Neural cell (in vitro differentiated cells): ENCODE measurements at regions not wholly inside any gene's neighbourhood (a gene's known extent, or its start where the extent isn't known, plus 50 kb on each side); places are given as distances from the start of the nearest gene placed in this dataset.

Experiments used
- H2AFZ ChIP-seq: fragments of 200-600, 300-800 bp; sonication (generic), shearing (Covaris generic); 2 replicates; pipeline ENCODE4 v1.6.0; 2014; ENCODE audit warnings: low read depth, mild to moderate bottlenecking, antibody characterized with exemption, low read length, moderate library complexity
- H3F3A ChIP-seq: fragments of 200-600 bp; shearing (Covaris generic); 2 replicates; pipeline ENCODE4 v1.6.1; 2016; ENCODE audit warnings: mild to moderate bottlenecking, moderate library complexity, mixed read lengths, antibody characterized with exemption, low read length; ENCODE audit not compliant: insufficient read depth, poor library complexity, severe bottlenecking
- H3K27ac ChIP-seq: fragments of 200-600, 300-800 bp; sonication (generic), shearing (Covaris generic); 2 replicates; pipeline ENCODE4 v1.5.1; 2014; ENCODE audit warnings: mild to moderate bottlenecking, low read length, moderate library complexity
- H3K27me3 ChIP-seq: fragments of 300-800, 200-600 bp; sonication (generic), shearing (Covaris generic); 2 replicates; pipeline ENCODE4 v1.6.0; 2014; ENCODE audit warnings: mild to moderate bottlenecking, low read depth, low read length, moderate library complexity; ENCODE audit not compliant: insufficient read depth
- H3K36me3 ChIP-seq: fragments of 300-800, 200-600 bp; sonication (generic), shearing (Covaris generic); 2 replicates; pipeline ENCODE4 v1.5.1; 2014; ENCODE audit warnings: mild to moderate bottlenecking, antibody characterized with exemption, low read length, moderate library complexity; ENCODE audit not compliant: insufficient read depth
- H3K4me2 ChIP-seq: fragments of 300-800, 200-600 bp; sonication (generic), shearing (Covaris generic); 2 replicates; pipeline ENCODE4 v1.6.0; 2014; ENCODE audit warnings: mild to moderate bottlenecking, low read length
- H3K4me3 ChIP-seq: fragments of 300-800, 200-600 bp; sonication (generic), shearing (Covaris generic); 2 replicates; pipeline ENCODE4 v1.5.1; 2014; ENCODE audit warnings: mild to moderate bottlenecking, low read length, moderate library complexity
- H3K79me2 ChIP-seq: fragments of 200-600 bp; shearing (Covaris generic); replicated peaks from 2 replicates; pipeline ENCODE4 v1.6.0; 2014; ENCODE audit warnings: mild to moderate bottlenecking, low read length, moderate library complexity; ENCODE audit not compliant: insufficient read depth
- H3K9ac ChIP-seq: fragments of 300-800, 200-600 bp; sonication (generic), shearing (Covaris generic); 2 replicates; pipeline ENCODE4 v1.6.1; 2016; ENCODE audit warnings: mild to moderate bottlenecking, low read length, mixed read lengths
- H3K9me2 ChIP-seq: fragments of 200-600 bp; shearing (Covaris generic); 2 replicates; pipeline ENCODE4 v1.6.1; 2016; ENCODE audit warnings: mild to moderate bottlenecking, low read length, mixed read lengths; ENCODE audit not compliant: insufficient read depth
- H3K9me3 ChIP-seq: fragments of 200-600, 300-800 bp; sonication (generic), shearing (Covaris generic); 2 replicates; pipeline ENCODE4 v1.6.1; 2016; ENCODE audit warnings: mild to moderate bottlenecking, mixed run types, low read length, moderate library complexity, mixed read lengths
- H4K20me1 ChIP-seq: fragments of 200-600 bp; shearing (Covaris generic); 2 replicates; pipeline ENCODE4 v1.6.1; 2016; ENCODE audit warnings: mild to moderate bottlenecking, mixed run types; ENCODE audit not compliant: insufficient read depth
- EP300 ChIP-seq: fragments of 450-650 bp; conservative IDR thresholded peaks from 2 replicates; pipeline ENCODE4 v1.6.1; 2014; ENCODE audit warnings: antibody characterized with exemption, mild to moderate bottlenecking, moderate library complexity; ENCODE audit not compliant: poor library complexity, severe bottlenecking
- EZH2 ChIP-seq: fragments of 200-600, 300-800 bp; shearing (Covaris generic), sonication (generic); IDR thresholded peaks from 2 replicates; pipeline ENCODE4 v1.6.1; 2014; ENCODE audit warnings: antibody characterized with exemption, low read length, borderline replicate concordance, mild to moderate bottlenecking; ENCODE audit not compliant: insufficient read depth, poor library complexity, severe bottlenecking
- POLR2AphosphoS5 ChIP-seq: IDR thresholded peaks from 2 replicates; pipeline ENCODE4 v1.6.1; 2012
- RAD21 ChIP-seq: fragments of 450-650 bp; conservative IDR thresholded peaks from 2 replicates; pipeline ENCODE4 v1.6.1; 2014; ENCODE audit warnings: antibody characterized with exemption, mild to moderate bottlenecking, moderate library complexity
- SMC3 ChIP-seq: fragments of 450-650 bp; conservative IDR thresholded peaks from 2 replicates; pipeline ENCODE4 v1.6.1; 2014; ENCODE audit warnings: antibody characterized with exemption, mild to moderate bottlenecking, moderate library complexity; ENCODE audit not compliant: poor library complexity
- TF ChIP-seq, protein P1 (sequence below): fragments of 450-650 bp; IDR thresholded peaks from 2 replicates; pipeline ENCODE4 v1.5.1; 2014; ENCODE audit warnings: antibody characterized with exemption, mild to moderate bottlenecking, moderate library complexity; ENCODE audit not compliant: poor library complexity, severe bottlenecking

- Histone ChIP-seq H3K27me3 (no peaks in the 10 kb centered on the region), H3K36me3 (no peaks in the 10 kb centered on the region), H2AFZ (no peak overlapping the region), H3K27ac (peak overlapping the region; percentile 83), H3K9ac (no peak overlapping the region), H3K4me3 (peak overlapping the region; percentile 45), H3K9me2 (no peaks in the 10 kb centered on the region), H3K9me3 (no peaks in the 10 kb centered on the region), H3F3A (no peaks in the 10 kb centered on the region), H3K4me2 (peak overlapping the region; percentile 2), H4K20me1 (no peaks in the 10 kb centered on the region), H3K79me2 (no peaks in the 10 kb centered on the region)
- TF ChIP-seq SMC3, result no peak
- TF ChIP-seq RAD21, result no peak
- no peak for TF ChIP-seq EZH2
- TF ChIP-seq, protein P1, sequence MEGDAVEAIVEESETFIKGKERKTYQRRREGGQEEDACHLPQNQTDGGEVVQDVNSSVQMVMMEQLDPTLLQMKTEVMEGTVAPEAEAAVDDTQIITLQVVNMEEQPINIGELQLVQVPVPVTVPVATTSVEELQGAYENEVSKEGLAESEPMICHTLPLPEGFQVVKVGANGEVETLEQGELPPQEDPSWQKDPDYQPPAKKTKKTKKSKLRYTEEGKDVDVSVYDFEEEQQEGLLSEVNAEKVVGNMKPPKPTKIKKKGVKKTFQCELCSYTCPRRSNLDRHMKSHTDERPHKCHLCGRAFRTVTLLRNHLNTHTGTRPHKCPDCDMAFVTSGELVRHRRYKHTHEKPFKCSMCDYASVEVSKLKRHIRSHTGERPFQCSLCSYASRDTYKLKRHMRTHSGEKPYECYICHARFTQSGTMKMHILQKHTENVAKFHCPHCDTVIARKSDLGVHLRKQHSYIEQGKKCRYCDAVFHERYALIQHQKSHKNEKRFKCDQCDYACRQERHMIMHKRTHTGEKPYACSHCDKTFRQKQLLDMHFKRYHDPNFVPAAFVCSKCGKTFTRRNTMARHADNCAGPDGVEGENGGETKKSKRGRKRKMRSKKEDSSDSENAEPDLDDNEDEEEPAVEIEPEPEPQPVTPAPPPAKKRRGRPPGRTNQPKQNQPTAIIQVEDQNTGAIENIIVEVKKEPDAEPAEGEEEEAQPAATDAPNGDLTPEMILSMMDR, result no peak
Measured at GRCh38 chr20:51154708-51155690, 132.1 kb upstream of the KCNG1 start.

DNA sequence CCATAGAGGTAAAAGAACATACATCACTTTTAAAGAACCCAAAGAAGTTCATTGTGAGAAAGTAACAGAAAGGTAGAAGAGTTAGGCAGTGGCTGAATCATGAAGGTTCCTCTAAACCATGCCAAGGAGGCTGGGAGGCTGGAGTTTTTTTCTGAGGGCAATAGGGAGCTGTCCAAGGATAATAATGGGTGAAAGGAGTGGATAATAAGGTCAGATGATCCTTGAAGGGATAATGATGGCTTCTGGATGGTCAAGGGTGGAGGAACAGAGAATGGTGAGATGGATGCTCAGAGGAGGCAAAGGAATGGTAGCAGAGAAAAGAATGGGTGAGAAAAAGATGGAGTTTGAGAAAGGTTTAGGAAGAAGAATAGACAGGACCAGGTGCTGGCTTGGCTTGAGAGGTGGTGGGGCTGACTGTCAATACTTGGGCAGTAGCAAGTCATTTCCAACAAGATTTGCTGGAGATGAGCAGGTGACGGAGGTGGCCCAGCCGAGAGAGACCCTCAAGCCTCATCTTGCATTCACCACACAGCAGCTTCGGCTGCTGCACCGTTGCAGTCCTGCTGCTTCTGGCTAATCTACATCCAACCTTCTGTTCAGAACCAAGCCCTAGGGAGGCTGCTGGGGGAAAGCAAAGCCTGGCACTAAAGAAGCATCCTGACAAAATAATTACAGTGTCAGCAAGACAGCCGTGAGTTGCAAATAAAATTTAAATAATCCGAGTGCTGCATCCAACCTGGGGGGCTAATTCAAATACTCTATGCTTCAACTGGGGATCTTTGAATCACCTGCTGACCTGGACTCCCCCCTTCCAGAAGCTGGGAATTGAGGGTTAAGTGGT lies 131.2 kb upstream of the KCNG1 start:
- H3K4me2 ChIP-seq, result peak overlapping the region; percentile 2
- H3K4me3 ChIP-seq, result peak overlapping the region; percentile 45
- H2AFZ ChIP-seq, result no peak overlapping the region
- H4K20me1 ChIP-seq, result no peaks in the 10 kb centered on the region
- no peaks in the 10 kb centered on the region for H3F3A ChIP-seq
- H3K27me3 ChIP-seq, result no peaks in the 10 kb centered on the region
- H3K9me2 ChIP-seq, result no peaks in the 10 kb centered on the region
- H3K27ac ChIP-seq, result peak overlapping the region; percentile 83
- peak overlapping the region; percentile 15 for H3K9ac ChIP-seq
- no peaks in the 10 kb centered on the region for H3K9me3 ChIP-seq
- TF ChIP-seq, protein P1, result no peak
- TF ChIP-seq POLR2AphosphoS5, result peak; percentile 48
- peak; percentile 39 for TF ChIP-seq EP300
- H3K79me2 ChIP-seq, result no peaks in the 10 kb centered on the region
- H3K36me3 ChIP-seq, result no peaks in the 10 kb centered on the region

DNA sequence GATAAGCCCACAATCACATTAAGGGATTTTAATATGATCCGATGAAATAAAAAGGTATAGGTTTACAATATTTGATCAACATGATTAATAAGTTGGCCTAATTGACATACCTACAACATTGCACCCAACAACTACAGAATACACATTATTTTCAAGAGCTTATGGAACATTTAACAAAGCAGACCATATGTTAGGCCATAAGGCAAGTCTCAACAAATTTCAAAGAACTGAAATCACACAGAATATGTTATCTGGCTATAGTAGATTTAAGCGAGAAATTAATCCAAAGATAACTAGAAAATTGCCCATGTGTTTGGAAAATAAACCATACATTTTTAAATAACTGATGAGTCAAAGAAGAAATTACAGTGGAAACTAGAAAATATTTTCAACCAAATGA lies 126.0 kb upstream of the KCNG1 start:
- Histone ChIP-seq H3K9ac (no peak overlapping the region), H2AFZ (no peak overlapping the region), H4K20me1 (no peaks in the 10 kb centered on the region), H3K36me3 (no peaks in the 10 kb centered on the region), H3K9me3 (peaks cover 4% of the 10 kb centered on the region), H3K4me2 (no peak overlapping the region), H3F3A (no peaks in the 10 kb centered on the region), H3K27me3 (no peaks in the 10 kb centered on the region), H3K27ac (no peak overlapping the region), H3K79me2 (no peaks in the 10 kb centered on the region), H3K4me3 (no peak overlapping the region), H3K9me2 (no peaks in the 10 kb centered on the region)
- TF ChIP-seq EZH2, result no peak
- TF ChIP-seq SMC3, result no peak
- TF ChIP-seq POLR2AphosphoS5, result no peak
- no peak for TF ChIP-seq EP300
